GM21381 (cell line): ENCODE measurements at regions not wholly inside any gene's neighbourhood (a gene's known extent, or its start where the extent isn't known, plus 50 kb on each side); places are given as distances from the start of the nearest gene placed in this dataset.
"Not testable (repeated sequence)": the region's sequence is repeated elsewhere in the genome, so short reads cannot be mapped to it uniquely, and the experiment has no call there.

Experiments
- ATAC-seq: cut with Tn5 transposase; IDR thresholded peaks from one replicate; pipeline ENCODE4 v1.9.1; 2021; ENCODE audit warnings: mild to moderate bottlenecking, moderate library complexity; ENCODE audit not compliant: unreplicated experiment

GRCh38 chr7:50251765-50252164 is 52.8 kb upstream of the IKZF1 start:
- no peak for ATAC-seq

GRCh38 chr7:50246551-50246950 is 58.0 kb upstream of the IKZF1 start:
- no peak for ATAC-seq

- ATAC-seq: not testable (repeated sequence)
Observed at GRCh38 chr7:50242111-50242510, 62.4 kb upstream of the IKZF1 start.

- not testable (repeated sequence) for ATAC-seq
Observed at GRCh38 chr7:50240699-50241098, 63.8 kb upstream of the IKZF1 start.

- ATAC-seq: no peak
Observed at GRCh38 chr7:50229964-50230363, 74.6 kb upstream of the IKZF1 start.

GRCh38 chr7:50228148-50228547 is 76.4 kb upstream of the IKZF1 start:
- no peak for ATAC-seq

- ATAC-seq: no peak
Observed at GRCh38 chr7:50227726-50228125, 76.8 kb upstream of the IKZF1 start.

GRCh38 chr7:50226669-50227068 is 77.8 kb upstream of the IKZF1 start:
- no peak for ATAC-seq

GRCh38 chr7:50226145-50226544 is 78.4 kb upstream of the IKZF1 start:
- ATAC-seq: no peak

GRCh38 chr7:50221433-50221832 is 83.1 kb upstream of the IKZF1 start:
- no peak for ATAC-seq

- ATAC-seq: no peak
Observed at GRCh38 chr7:50221028-50221427, 83.5 kb upstream of the IKZF1 start.

- ATAC-seq: no peak
Observed at GRCh38 chr7:50220273-50220672, 84.2 kb upstream of the IKZF1 start.

GRCh38 chr7:50217821-50218281 is 86.7 kb upstream of the IKZF1 start:
- ATAC-seq: no peak

GRCh38 chr7:50217401-50217800 is 87.1 kb upstream of the IKZF1 start:
- no peak for ATAC-seq

- ATAC-seq: no peak
Observed at GRCh38 chr7:50216626-50217025, 87.9 kb upstream of the IKZF1 start.

GRCh38 chr7:50214771-50215170 is 89.7 kb upstream of the IKZF1 start:
- ATAC-seq: no peak

GRCh38 chr7:50214126-50214670 is 90.3 kb upstream of the IKZF1 start:
- ATAC-seq: no peak

- no peak for ATAC-seq
Observed at GRCh38 chr7:50213622-50214017, 90.9 kb upstream of the IKZF1 start.

- no peak for ATAC-seq
Observed at GRCh38 chr7:50212666-50213621, 91.6 kb upstream of the IKZF1 start.

- ATAC-seq: no peak
Observed at GRCh38 chr7:50212016-50212325, 92.5 kb upstream of the IKZF1 start.

- no peak for ATAC-seq
Observed at GRCh38 chr7:50211130-50212015, 93.1 kb upstream of the IKZF1 start.
